C4-2B (cell line): ENCODE measurements at regions not wholly inside any gene's neighbourhood (a gene's known extent, or its start where the extent isn't known, plus 50 kb on each side); places are given as distances from the start of the nearest gene placed in this dataset.

ENCODE experiments used
- ZFX ChIP-seq: fragments of 450-650 bp; IDR thresholded peaks from 2 replicates; pipeline ENCODE4 v1.6.1; 2017
- TF ChIP-seq, protein P1 (sequence below): fragments of 450-650 bp; conservative IDR thresholded peaks from 2 replicates; pipeline ENCODE4 v1.5.1; 2017; ENCODE audit warnings: mild to moderate bottlenecking

DNA sequence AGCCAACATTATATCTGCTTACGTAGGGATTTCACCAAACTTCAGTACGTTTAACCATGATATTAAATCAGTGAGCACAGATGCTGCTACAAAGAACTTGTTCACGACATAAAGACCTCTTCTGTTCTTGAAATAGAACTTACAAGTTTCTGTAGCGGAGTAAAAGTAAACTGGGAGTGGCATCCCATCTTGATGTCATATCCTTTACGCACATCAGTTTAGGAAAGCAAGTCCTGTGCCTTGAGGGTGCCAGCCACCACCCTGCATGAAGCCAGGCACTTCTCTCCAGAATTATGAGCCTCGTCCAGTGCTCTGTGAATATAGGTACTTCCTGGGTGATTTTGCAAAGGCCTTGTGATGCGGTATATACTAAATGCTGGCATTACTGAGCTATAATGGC lies 122.6 kb downstream of the BTBD3 start:
- TF ChIP-seq, protein P1, sequence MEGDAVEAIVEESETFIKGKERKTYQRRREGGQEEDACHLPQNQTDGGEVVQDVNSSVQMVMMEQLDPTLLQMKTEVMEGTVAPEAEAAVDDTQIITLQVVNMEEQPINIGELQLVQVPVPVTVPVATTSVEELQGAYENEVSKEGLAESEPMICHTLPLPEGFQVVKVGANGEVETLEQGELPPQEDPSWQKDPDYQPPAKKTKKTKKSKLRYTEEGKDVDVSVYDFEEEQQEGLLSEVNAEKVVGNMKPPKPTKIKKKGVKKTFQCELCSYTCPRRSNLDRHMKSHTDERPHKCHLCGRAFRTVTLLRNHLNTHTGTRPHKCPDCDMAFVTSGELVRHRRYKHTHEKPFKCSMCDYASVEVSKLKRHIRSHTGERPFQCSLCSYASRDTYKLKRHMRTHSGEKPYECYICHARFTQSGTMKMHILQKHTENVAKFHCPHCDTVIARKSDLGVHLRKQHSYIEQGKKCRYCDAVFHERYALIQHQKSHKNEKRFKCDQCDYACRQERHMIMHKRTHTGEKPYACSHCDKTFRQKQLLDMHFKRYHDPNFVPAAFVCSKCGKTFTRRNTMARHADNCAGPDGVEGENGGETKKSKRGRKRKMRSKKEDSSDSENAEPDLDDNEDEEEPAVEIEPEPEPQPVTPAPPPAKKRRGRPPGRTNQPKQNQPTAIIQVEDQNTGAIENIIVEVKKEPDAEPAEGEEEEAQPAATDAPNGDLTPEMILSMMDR, result no peak
- no peak for TF ChIP-seq ZFX
